CD4-positive, alpha-beta T cell (primary cell): ENCODE measurements at regions not wholly inside any gene's neighbourhood (a gene's known extent, or its start where the extent isn't known, plus 50 kb on each side); places are given as distances from the start of the nearest gene placed in this dataset.

Experiments
- ATAC-seq: fragments of 200-7000 bp; cut with Tn5 transposase; one replicate; pipeline ENCODE4 v1.10.0; 2022; ENCODE audit warnings: mild to moderate bottlenecking; ENCODE audit not compliant: poor library complexity
- CTCF ChIA-PET: fragments of 350-600 bp; sonication (Branson Sonifier 250); formaldehyde crosslinking; loops from one replicate; lab custom pipeline; 2021; ENCODE audit warnings: antibody characterized with exemption, inconsistent platforms; lab: Charles Lee
- POLR2A ChIA-PET: fragments of 350-600 bp; sonication (Branson Sonifier 250); formaldehyde crosslinking; loops from one replicate; lab custom pipeline; 2021; ENCODE audit warnings: antibody characterized with exemption, inconsistent platforms; lab: Charles Lee
- DNase-seq, 14 experiments: peaks; one replicate each; pipeline ENCODE4 v3.0.0-alpha.2; 2013 to 2020; ENCODE audit warnings: mixed read lengths in 2 of 14
- H3K27ac ChIP-seq, 2 donors: one replicate each; pipeline versions ENCODE4 v1.5.1 to v1.7.0; 2013; ENCODE audit warnings: low read length in 2 of 2, low read depth in 1 of 2, mild to moderate bottlenecking in 1 of 2
- H3K27me3 ChIP-seq, 2 experiments: 1 replicate in 1 of 2; 2 replicates in 1 of 2; pipeline versions ENCODE4 v1.6.1 to v1.7.0; 2013; ENCODE audit warnings: low read length in 2 of 2, control low read depth in 1 of 2, mild to moderate bottlenecking in 1 of 2, moderate library complexity in 1 of 2; ENCODE audit not compliant: insufficient read depth in 2 of 2, control insufficient read depth in 1 of 2
- H3K36me3 ChIP-seq: one replicate; pipeline ENCODE4 v1.6.1; 2013; ENCODE audit warnings: low read length, control low read depth; ENCODE audit not compliant: insufficient read depth
- H3K4me1 ChIP-seq: one replicate; pipeline ENCODE4 v1.6.1; 2013; ENCODE audit warnings: low read length, control low read depth; ENCODE audit not compliant: insufficient read depth
- H3K4me3 ChIP-seq: one replicate; pipeline ENCODE4 v1.5.1; 2013; ENCODE audit warnings: mild to moderate bottlenecking, low read length, moderate library complexity
- H3K9me3 ChIP-seq, 2 experiments: 1 replicate in 1 of 2; 2 replicates in 1 of 2; pipeline versions ENCODE4 v1.6.1 to v1.7.0; 2013; ENCODE audit warnings: low read length in 2 of 2, mild to moderate bottlenecking in 2 of 2, control low read depth in 1 of 2, moderate library complexity in 1 of 2; ENCODE audit not compliant: control insufficient read depth in 1 of 2, insufficient read depth in 1 of 2
- H3K27ac Mint-ChIP-seq: one replicate; pipeline ENCODE4 v1.8.0; 2020; ENCODE audit warnings: mixed read lengths
- H3K27me3 Mint-ChIP-seq: one replicate; pipeline ENCODE4 v1.8.0; 2021; ENCODE audit warnings: mixed read lengths
- H3K36me3 Mint-ChIP-seq: one replicate; pipeline ENCODE4 v1.8.0; 2021; ENCODE audit warnings: low read depth, mixed read lengths
- H3K4me1 Mint-ChIP-seq: one replicate; pipeline ENCODE4 v1.8.0; 2021; ENCODE audit warnings: low read depth, mixed read lengths
- H3K4me3 Mint-ChIP-seq: one replicate; pipeline ENCODE4 v1.8.0; 2020; ENCODE audit warnings: mild to moderate bottlenecking, mixed read lengths
- H3K9me3 Mint-ChIP-seq: one replicate; pipeline ENCODE4 v1.8.0; 2020; ENCODE audit warnings: mixed read lengths
- CTCF ChIP-seq: fragments of 200-600 bp; IDR thresholded peaks from one replicate; pipeline ENCODE4 v1.8.0; 2022; ENCODE audit warnings: antibody characterized with exemption, mild to moderate bottlenecking
- intact Hi-C, 2 experiments: fragments of 100-400 bp; cut with DNase I in 1 of 2; cut with micrococcal nuclease in 1 of 2; formaldehyde crosslinking; loops; one replicate each; pipeline versions ENCODE4 v1.15.1 to v1.9.0; 2023 to 2025; cut with DNase I, micrococcal nuclease

- CTCF ChIA-PET: no interaction called here
- no peak for DNase-seq
Measured at GRCh38 chr12:76679778-76680177, 84.1 kb upstream of the ZDHHC17 start.

GRCh38 chr12:76680940-76681339 lies 83.0 kb upstream of the ZDHHC17 start:
- no peak overlapping the region for H3K27ac ChIP-seq
- CTCF ChIA-PET: no interaction called here
- H3K4me3 ChIP-seq: no peak overlapping the region
- DNase-seq (no peak), ATAC-seq (no peak)
- Mint-ChIP-seq H3K9me3 (no peaks in the 10 kb centered on the region), H3K4me1 (peaks cover 4% of the 10 kb centered on the region), H3K36me3 (no peaks in the 10 kb centered on the region), H3K27ac (no peak overlapping the region), H3K4me3 (no peak overlapping the region), H3K27me3 (no peaks in the 10 kb centered on the region)
- no peaks in the 10 kb centered on the region for H3K27me3 ChIP-seq
- intact Hi-C loops: no loop called here
- H3K9me3 ChIP-seq: no peaks in the 10 kb centered on the region
- POLR2A ChIA-PET: no interaction called here
- TF ChIP-seq CTCF: no peak
- no peaks in the 10 kb centered on the region for H3K36me3 ChIP-seq
- H3K4me1 ChIP-seq: no peaks in the 10 kb centered on the region

More at GRCh38 chr12:76679778-76680177, 84.1 kb upstream of the ZDHHC17 start:
- POLR2A ChIA-PET: no interaction called here
- Histone ChIP-seq H3K27me3 (no peaks in the 10 kb centered on the region), H3K27ac (no peak overlapping the region), H3K4me3 (no peak overlapping the region), H3K4me1 (no peaks in the 10 kb centered on the region), H3K9me3 (no peaks in the 10 kb centered on the region), H3K36me3 (no peaks in the 10 kb centered on the region)
- TF ChIP-seq CTCF: no peak
- no peak for ATAC-seq
- Mint-ChIP-seq H3K36me3 (no peaks in the 10 kb centered on the region), H3K27ac (no peak overlapping the region), H3K27me3 (no peaks in the 10 kb centered on the region), H3K9me3 (no peaks in the 10 kb centered on the region), H3K4me3 (no peak overlapping the region), H3K4me1 (no peaks in the 10 kb centered on the region)
- intact Hi-C loops: no loop called here

GRCh38 chr12:76685246-76685678 lies 78.7 kb upstream of the ZDHHC17 start:
- Histone ChIP-seq H3K4me1 (no peaks in the 10 kb centered on the region), H3K36me3 (no peaks in the 10 kb centered on the region), H3K27ac (no peak overlapping the region), H3K4me3 (no peak overlapping the region), H3K27me3 (no peaks in the 10 kb centered on the region), H3K9me3 (no peaks in the 10 kb centered on the region)
- POLR2A ChIA-PET: no interaction called here
- Mint-ChIP-seq H3K27ac (no peak overlapping the region), H3K9me3 (no peaks in the 10 kb centered on the region), H3K4me3 (no peak overlapping the region), H3K4me1 (peaks cover 4% of the 10 kb centered on the region), H3K36me3 (no peaks in the 10 kb centered on the region), H3K27me3 (no peaks in the 10 kb centered on the region)
- DNase-seq (no peak), ATAC-seq (no peak)
- intact Hi-C loops: no loop called here
- no peak for TF ChIP-seq CTCF
- CTCF ChIA-PET: no interaction called here
